A549 (cell line): ENCODE measurements at regions not wholly inside any gene's neighbourhood (a gene's known extent, or its start where the extent isn't known, plus 50 kb on each side); places are given as distances from the start of the nearest gene placed in this dataset.

ENCODE experiments used
- ATAC-seq, 2 experiments: fragments of 200-7000 bp in 1 of 2; fragments of >200 bp in 1 of 2; cut with Nextera tagmentation in 1 of 2; cut with Tn5 transposase in 1 of 2; 3 replicates each; pipeline versions ENCODE4 v1.8.0 to v1.9.1; 2018 to 2020; ENCODE audit warnings: mild to moderate bottlenecking in 1 of 2, moderate library complexity in 1 of 2
- CTCF ChIA-PET: fragments of 300-600 bp; sonication (Branson Sonifier 250); formaldehyde crosslinking; extraction: SDS; loops from one replicate; lab custom pipeline; 2021; ENCODE audit warnings: antibody characterized with exemption, inconsistent platforms; lab: Yijun Ruan, JAX
- POLR2A ChIA-PET: fragments of 350-600 bp; formaldehyde crosslinking; extraction: SDS; loops from one replicate; lab custom pipeline; 2021; ENCODE audit warnings: antibody characterized with exemption, inconsistent platforms; lab: Yijun Ruan, JAX
- DNase-seq, 2 experiments: peaks; one replicate each; pipeline versions ENCODE4 v3.0.0 to v3.0.0-alpha.2; 2011 to 2016; ENCODE audit warnings: low read depth in 1 of 2, low spot score in 1 of 2
- FAIRE-seq: peaks from 2 replicates; lab custom pipeline; 2011; peaks lifted over from hg19 to GRCh38; lab: Jason Lieb, UNC
- H3K27ac ChIP-seq, 2 experiments: fragments of >200 bp; sonication (Bioruptor Twin); formaldehyde crosslinking; 3 replicates each; pipeline ENCODE4 v1.5.1; 2016 to 2017
- H3K4me1 ChIP-seq: fragments of >200 bp; sonication (Bioruptor Twin); formaldehyde crosslinking; 3 replicates; pipeline ENCODE4 v1.6.1; 2016
- H3K4me2 ChIP-seq: fragments of >200 bp; sonication (Bioruptor Twin); formaldehyde crosslinking; 3 replicates; pipeline ENCODE4 v1.6.1; 2016
- H3K4me3 ChIP-seq: fragments of >200 bp; sonication (Bioruptor Twin); formaldehyde crosslinking; 3 replicates; pipeline ENCODE4 v1.5.1; 2016
- H3K9me3 ChIP-seq: fragments of >200 bp; sonication (Bioruptor Twin); formaldehyde crosslinking; 3 replicates; pipeline ENCODE4 v1.6.1; 2016
- CBX2 ChIP-seq: fragments of 200-600 bp; sonication (generic); IDR thresholded peaks from 2 replicates; pipeline ENCODE4 v1.6.1; 2016; ENCODE audit warnings: low read depth, mild to moderate bottlenecking, borderline replicate concordance
- CBX8 ChIP-seq: fragments of 200-600 bp; sonication (generic); IDR thresholded peaks from 2 replicates; pipeline ENCODE4 v1.6.1; 2016
- CEBPB ChIP-seq, 2 experiments: fragments of >200 bp in 1 of 2; sonication (Bioruptor Twin) in 1 of 2; formaldehyde crosslinking in 1 of 2; IDR thresholded peaks; 2 replicates each; pipeline ENCODE4 v1.6.1; 2012 to 2016
- CHD2 ChIP-seq: fragments of 150-350 bp; IDR thresholded peaks from 2 replicates; pipeline ENCODE4 v1.6.1; 2014; ENCODE audit warnings: low read length; ENCODE audit not compliant: partially characterized antibody
- CHD4 ChIP-seq: fragments of 200-600 bp; sonication (generic); IDR thresholded peaks from 2 replicates; pipeline ENCODE4 v1.6.1; 2016; ENCODE audit warnings: antibody characterized with exemption, mild to moderate bottlenecking, borderline replicate concordance
- EHMT2 ChIP-seq: fragments of 200-600 bp; sonication (generic); IDR thresholded peaks from 2 replicates; pipeline ENCODE4 v1.6.1; 2016; ENCODE audit warnings: antibody characterized with exemption, low read depth, mild to moderate bottlenecking, moderate library complexity
- FOXS1 ChIP-seq: fragments of 250-450 bp; sonication (Bioruptor Pico); IDR thresholded peaks from 2 replicates; pipeline ENCODE4 v1.5.0; 2020; ENCODE audit warnings: mild to moderate bottlenecking, moderate library complexity
- HDAC2 ChIP-seq: fragments of 200-600 bp; sonication (generic); IDR thresholded peaks from 2 replicates; pipeline ENCODE4 v1.6.1; 2016
- HEYL ChIP-seq: fragments of 250-450 bp; sonication (Bioruptor Pico); IDR thresholded peaks from 2 replicates; pipeline ENCODE4 v1.8.0; 2021; ENCODE audit warnings: mild to moderate bottlenecking, moderate library complexity
- HOXA7 ChIP-seq: fragments of 250-450 bp; sonication (Bioruptor Pico); IDR thresholded peaks from 2 replicates; pipeline ENCODE4 v1.5.0; 2020; ENCODE audit warnings: mild to moderate bottlenecking, moderate library complexity
- HOXB13 ChIP-seq: fragments of 250-450 bp; sonication (Bioruptor Pico); IDR thresholded peaks from 2 replicates; pipeline ENCODE4 v1.5.0; 2020; ENCODE audit warnings: low read depth, mild to moderate bottlenecking, moderate library complexity
- JUN ChIP-seq, 2 experiments: fragments of >200 bp; sonication (Bioruptor Twin); formaldehyde crosslinking; IDR thresholded peaks; 2 replicates in 1 of 2; 3 replicates in 1 of 2; pipeline ENCODE4 v1.6.1; 2016 to 2017
- JUNB ChIP-seq: fragments of >200 bp; sonication (Bioruptor Twin); formaldehyde crosslinking; IDR thresholded peaks from 2 replicates; pipeline ENCODE4 v1.6.1; 2016
- KDM1A ChIP-seq: fragments of 200-600 bp; sonication (generic); IDR thresholded peaks from 2 replicates; pipeline ENCODE4 v1.6.1; 2016; ENCODE audit warnings: low read depth, mild to moderate bottlenecking
- KDM5A ChIP-seq: fragments of 200-600 bp; sonication (generic); IDR thresholded peaks from 2 replicates; pipeline ENCODE4 v1.6.1; 2016; ENCODE audit warnings: antibody characterized with exemption, mild to moderate bottlenecking
- MAFK ChIP-seq: fragments of 450-650 bp; IDR thresholded peaks from 2 replicates; pipeline ENCODE4 v1.6.1; 2014; ENCODE audit not compliant: partially characterized antibody
- MAZ ChIP-seq: fragments of 150-350 bp; IDR thresholded peaks from 2 replicates; pipeline ENCODE4 v1.6.1; 2014; ENCODE audit warnings: antibody characterized with exemption, low read depth, low read length, borderline replicate concordance
- PHF8 ChIP-seq: fragments of 200-600 bp; sonication (generic); IDR thresholded peaks from 2 replicates; pipeline ENCODE4 v1.6.1; 2016; ENCODE audit warnings: low read depth, mild to moderate bottlenecking, antibody characterized with exemption, moderate library complexity, borderline replicate concordance
- POLR2AphosphoS2 ChIP-seq: conservative IDR thresholded peaks from 2 replicates; pipeline ENCODE4 v1.6.1; 2012; ENCODE audit warnings: low read length, improper control_type of control experiment, inconsistent platforms
- RAD21 ChIP-seq, 2 experiments: fragments of >200 bp in 1 of 2; sonication (Bioruptor Twin) in 1 of 2; formaldehyde crosslinking in 1 of 2; IDR thresholded peaks in 1 of 2; conservative IDR thresholded peaks in 1 of 2; 2 replicates in 1 of 2; 3 replicates in 1 of 2; pipeline ENCODE4 v1.6.1; 2012 to 2018; ENCODE audit warnings: inconsistent platforms in 1 of 2
- RARB ChIP-seq: fragments of 250-450 bp; sonication (Bioruptor Pico); IDR thresholded peaks from 2 replicates; pipeline ENCODE4 v1.8.0; 2021; ENCODE audit warnings: mild to moderate bottlenecking, moderate library complexity
- RCOR1 ChIP-seq: fragments of 150-350 bp; IDR thresholded peaks from 2 replicates; pipeline ENCODE4 v1.6.1; 2014; ENCODE audit warnings: antibody characterized with exemption, low read length, low read depth
- RFX5 ChIP-seq: fragments of 450-650 bp; IDR thresholded peaks from 2 replicates; pipeline ENCODE4 v1.7.1; 2014; ENCODE audit warnings: antibody characterized with exemption, mild to moderate bottlenecking, moderate library complexity
- RNF2 ChIP-seq: fragments of 200-600 bp; sonication (generic); IDR thresholded peaks from 2 replicates; pipeline ENCODE4 v1.6.1; 2016; ENCODE audit warnings: low read depth, mild to moderate bottlenecking, antibody characterized with exemption, moderate library complexity, borderline replicate concordance
- TFCP2L1 ChIP-seq: fragments of 250-450 bp; sonication (Bioruptor Pico); IDR thresholded peaks from 2 replicates; pipeline ENCODE4 v1.5.0; 2021; ENCODE audit warnings: mild to moderate bottlenecking
- TP53 ChIP-seq: fragments of 250-450 bp; sonication (Bioruptor Pico); IDR thresholded peaks from 2 replicates; pipeline ENCODE4 v1.5.0; 2021; ENCODE audit warnings: mild to moderate bottlenecking, moderate library complexity
- ZFP36 ChIP-seq: fragments of 450-650 bp; IDR thresholded peaks from 2 replicates; pipeline ENCODE4 v1.6.1; 2014; ENCODE audit warnings: borderline replicate concordance; ENCODE audit not compliant: partially characterized antibody
- WGBS: methylation state at CpG from one replicate; pipeline ENCODE4 v1.1.6; 2017; ENCODE audit errors: missing lambda C conversion rate; 5-methylcytosine and 5-hydroxymethylcytosine counted together
- TF ChIP-seq, protein P1 (sequence below): fragments of 200-600 bp; sonication (generic); IDR thresholded peaks from 2 replicates; pipeline ENCODE4 v1.6.1; 2016; ENCODE audit warnings: antibody characterized with exemption, mild to moderate bottlenecking, moderate library complexity
- TF ChIP-seq, protein P2 (sequence below): IDR thresholded peaks from 2 replicates; pipeline ENCODE4 v1.6.1; 2012; ENCODE audit warnings: low read depth, borderline replicate concordance
- TF ChIP-seq, protein P3 (sequence below): IDR thresholded peaks from 2 replicates; pipeline ENCODE4 v1.6.1; 2012
- TF ChIP-seq, protein P4 (sequence below): fragments of 150-350 bp; IDR thresholded peaks from 2 replicates; pipeline ENCODE4 v1.6.1; 2014; ENCODE audit warnings: low read depth, mild to moderate bottlenecking, low read length
- TF ChIP-seq, protein P5 (sequence below): fragments of 250-450 bp; sonication (Bioruptor Pico); IDR thresholded peaks from 2 replicates; pipeline ENCODE4 v1.5.0; 2021; ENCODE audit warnings: mild to moderate bottlenecking, moderate library complexity, borderline replicate concordance

DNA sequence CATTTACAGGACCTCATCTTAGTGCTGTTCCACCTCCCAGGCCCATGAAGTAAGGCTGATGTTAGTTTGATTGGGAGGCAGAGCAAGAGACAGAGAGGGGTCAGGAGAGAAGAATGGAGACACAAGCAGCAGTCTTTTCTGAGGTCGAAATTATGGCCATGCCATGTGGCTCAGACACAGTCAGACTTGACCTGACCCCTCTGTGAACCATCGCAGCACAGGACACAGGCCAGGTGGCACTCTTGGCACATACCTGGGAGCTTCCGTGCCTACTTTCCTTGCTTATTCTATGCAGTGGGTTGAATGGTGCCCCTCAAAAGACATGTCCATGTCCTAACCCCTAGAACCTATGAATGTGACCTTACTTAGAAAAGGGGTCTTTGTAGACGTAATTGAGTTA, 254.9 kb downstream of the MAFB start:
- H3K4me3 ChIP-seq, result no peak overlapping the region
- no peak overlapping the region for H3K4me2 ChIP-seq
- POLR2A ChIA-PET, result no interaction called here
- no peak for FAIRE-seq
- no peaks in the 10 kb centered on the region for H3K9me3 ChIP-seq
- TF ChIP-seq HOXA7 (CRISPR knock-in tag) (no peak), HEYL (CRISPR knock-in tag) (no peak), CEBPB (IDR thresholded peaks at IDR 0.05) (no peak), HDAC2 (no peak), KDM1A (no peak), RARB (CRISPR knock-in tag) (no peak), TP53 (CRISPR knock-in tag) (no peak), JUN (IDR thresholded peaks at IDR 0.05) (no peak), EHMT2 (no peak), JUNB (no peak), RAD21 (conservative IDR thresholded peaks at IDR 0.05 in 1 of 2, IDR thresholded peaks at IDR 0.05 in 1 of 2) (no peak), CBX8 (no peak), RFX5 (no peak), MAFK (no peak), RNF2 (no peak), HOXB13 (CRISPR knock-in tag) (no peak), TFCP2L1 (CRISPR knock-in tag) (no peak)
- TF ChIP-seq, protein P1, sequence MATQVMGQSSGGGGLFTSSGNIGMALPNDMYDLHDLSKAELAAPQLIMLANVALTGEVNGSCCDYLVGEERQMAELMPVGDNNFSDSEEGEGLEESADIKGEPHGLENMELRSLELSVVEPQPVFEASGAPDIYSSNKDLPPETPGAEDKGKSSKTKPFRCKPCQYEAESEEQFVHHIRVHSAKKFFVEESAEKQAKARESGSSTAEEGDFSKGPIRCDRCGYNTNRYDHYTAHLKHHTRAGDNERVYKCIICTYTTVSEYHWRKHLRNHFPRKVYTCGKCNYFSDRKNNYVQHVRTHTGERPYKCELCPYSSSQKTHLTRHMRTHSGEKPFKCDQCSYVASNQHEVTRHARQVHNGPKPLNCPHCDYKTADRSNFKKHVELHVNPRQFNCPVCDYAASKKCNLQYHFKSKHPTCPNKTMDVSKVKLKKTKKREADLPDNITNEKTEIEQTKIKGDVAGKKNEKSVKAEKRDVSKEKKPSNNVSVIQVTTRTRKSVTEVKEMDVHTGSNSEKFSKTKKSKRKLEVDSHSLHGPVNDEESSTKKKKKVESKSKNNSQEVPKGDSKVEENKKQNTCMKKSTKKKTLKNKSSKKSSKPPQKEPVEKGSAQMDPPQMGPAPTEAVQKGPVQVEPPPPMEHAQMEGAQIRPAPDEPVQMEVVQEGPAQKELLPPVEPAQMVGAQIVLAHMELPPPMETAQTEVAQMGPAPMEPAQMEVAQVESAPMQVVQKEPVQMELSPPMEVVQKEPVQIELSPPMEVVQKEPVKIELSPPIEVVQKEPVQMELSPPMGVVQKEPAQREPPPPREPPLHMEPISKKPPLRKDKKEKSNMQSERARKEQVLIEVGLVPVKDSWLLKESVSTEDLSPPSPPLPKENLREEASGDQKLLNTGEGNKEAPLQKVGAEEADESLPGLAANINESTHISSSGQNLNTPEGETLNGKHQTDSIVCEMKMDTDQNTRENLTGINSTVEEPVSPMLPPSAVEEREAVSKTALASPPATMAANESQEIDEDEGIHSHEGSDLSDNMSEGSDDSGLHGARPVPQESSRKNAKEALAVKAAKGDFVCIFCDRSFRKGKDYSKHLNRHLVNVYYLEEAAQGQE, result no peak
- TF ChIP-seq, protein P2, sequence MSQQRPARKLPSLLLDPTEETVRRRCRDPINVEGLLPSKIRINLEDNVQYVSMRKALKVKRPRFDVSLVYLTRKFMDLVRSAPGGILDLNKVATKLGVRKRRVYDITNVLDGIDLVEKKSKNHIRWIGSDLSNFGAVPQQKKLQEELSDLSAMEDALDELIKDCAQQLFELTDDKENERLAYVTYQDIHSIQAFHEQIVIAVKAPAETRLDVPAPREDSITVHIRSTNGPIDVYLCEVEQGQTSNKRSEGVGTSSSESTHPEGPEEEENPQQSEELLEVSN, result no peak
- no peaks in the 10 kb centered on the region for H3K4me1 ChIP-seq
- WGBS, result 9% methylated on average over 4 of the region's 4 CpGs
- ATAC-seq, result no peak
- CTCF ChIA-PET, result no interaction called here
- DNase-seq, result no peak
- H3K27ac ChIP-seq, result no peak overlapping the region

DNA sequence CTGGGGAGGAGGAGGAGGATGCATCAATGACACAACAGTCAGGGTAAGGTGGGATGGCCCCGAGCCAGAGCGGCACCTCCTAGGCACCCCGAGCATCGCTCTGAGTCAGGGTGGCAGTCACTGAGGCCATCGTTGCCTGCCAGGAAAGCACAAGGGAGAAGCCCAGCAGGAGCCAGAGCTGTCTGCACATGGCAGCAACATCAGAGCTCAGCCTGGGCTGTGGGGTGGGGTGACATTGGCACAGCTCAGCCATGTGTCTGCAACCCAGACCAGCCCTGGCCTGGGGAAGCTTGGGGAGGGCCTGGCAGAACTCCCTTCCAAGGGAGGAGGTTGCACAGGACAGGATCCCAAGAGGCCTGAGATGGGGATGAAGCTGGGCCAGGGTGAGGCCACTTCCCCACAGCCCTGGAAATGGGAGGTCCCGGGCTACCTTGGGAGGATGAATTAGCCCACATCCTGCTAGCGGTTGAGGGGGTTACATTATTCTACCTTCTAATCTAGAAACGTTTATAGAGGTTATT, 255.6 kb downstream of the MAFB start:
- ATAC-seq (no peak), DNase-seq (no peak), FAIRE-seq (no peak)
- H3K9me3 ChIP-seq, result no peaks in the 10 kb centered on the region
- H3K4me3 ChIP-seq, result no peak overlapping the region
- H3K4me1 ChIP-seq, result no peaks in the 10 kb centered on the region
- no peak overlapping the region for H3K4me2 ChIP-seq
- POLR2A ChIA-PET, result no interaction called here
- WGBS, result under 1% methylated on average over 5 of the region's 8 CpGs
- H3K27ac ChIP-seq, result no peak overlapping the region
- CTCF ChIA-PET, result no interaction called here
- no peak for TF ChIP-seq RFX5
- TF ChIP-seq KDM5A, result no peak
- no peak for TF ChIP-seq MAZ
- TF ChIP-seq HOXB13 (CRISPR knock-in tag), result no peak
- TF ChIP-seq ZFP36, result no peak
- no peak for TF ChIP-seq RNF2
- TF ChIP-seq CBX2, result no peak
- no peak for TF ChIP-seq PHF8
- no peak for TF ChIP-seq RCOR1
- TF ChIP-seq POLR2AphosphoS2, result no peak
- TF ChIP-seq, protein P3, sequence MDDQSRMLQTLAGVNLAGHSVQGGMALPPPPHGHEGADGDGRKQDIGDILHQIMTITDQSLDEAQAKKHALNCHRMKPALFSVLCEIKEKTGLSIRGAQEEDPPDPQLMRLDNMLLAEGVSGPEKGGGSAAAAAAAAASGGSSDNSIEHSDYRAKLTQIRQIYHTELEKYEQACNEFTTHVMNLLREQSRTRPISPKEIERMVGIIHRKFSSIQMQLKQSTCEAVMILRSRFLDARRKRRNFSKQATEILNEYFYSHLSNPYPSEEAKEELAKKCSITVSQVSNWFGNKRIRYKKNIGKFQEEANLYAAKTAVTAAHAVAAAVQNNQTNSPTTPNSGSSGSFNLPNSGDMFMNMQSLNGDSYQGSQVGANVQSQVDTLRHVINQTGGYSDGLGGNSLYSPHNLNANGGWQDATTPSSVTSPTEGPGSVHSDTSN, result no peak
- TF ChIP-seq FOXS1, result no peak
- TF ChIP-seq, protein P4, sequence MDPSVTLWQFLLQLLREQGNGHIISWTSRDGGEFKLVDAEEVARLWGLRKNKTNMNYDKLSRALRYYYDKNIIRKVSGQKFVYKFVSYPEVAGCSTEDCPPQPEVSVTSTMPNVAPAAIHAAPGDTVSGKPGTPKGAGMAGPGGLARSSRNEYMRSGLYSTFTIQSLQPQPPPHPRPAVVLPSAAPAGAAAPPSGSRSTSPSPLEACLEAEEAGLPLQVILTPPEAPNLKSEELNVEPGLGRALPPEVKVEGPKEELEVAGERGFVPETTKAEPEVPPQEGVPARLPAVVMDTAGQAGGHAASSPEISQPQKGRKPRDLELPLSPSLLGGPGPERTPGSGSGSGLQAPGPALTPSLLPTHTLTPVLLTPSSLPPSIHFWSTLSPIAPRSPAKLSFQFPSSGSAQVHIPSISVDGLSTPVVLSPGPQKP, result no peak
- TF ChIP-seq, protein P5, sequence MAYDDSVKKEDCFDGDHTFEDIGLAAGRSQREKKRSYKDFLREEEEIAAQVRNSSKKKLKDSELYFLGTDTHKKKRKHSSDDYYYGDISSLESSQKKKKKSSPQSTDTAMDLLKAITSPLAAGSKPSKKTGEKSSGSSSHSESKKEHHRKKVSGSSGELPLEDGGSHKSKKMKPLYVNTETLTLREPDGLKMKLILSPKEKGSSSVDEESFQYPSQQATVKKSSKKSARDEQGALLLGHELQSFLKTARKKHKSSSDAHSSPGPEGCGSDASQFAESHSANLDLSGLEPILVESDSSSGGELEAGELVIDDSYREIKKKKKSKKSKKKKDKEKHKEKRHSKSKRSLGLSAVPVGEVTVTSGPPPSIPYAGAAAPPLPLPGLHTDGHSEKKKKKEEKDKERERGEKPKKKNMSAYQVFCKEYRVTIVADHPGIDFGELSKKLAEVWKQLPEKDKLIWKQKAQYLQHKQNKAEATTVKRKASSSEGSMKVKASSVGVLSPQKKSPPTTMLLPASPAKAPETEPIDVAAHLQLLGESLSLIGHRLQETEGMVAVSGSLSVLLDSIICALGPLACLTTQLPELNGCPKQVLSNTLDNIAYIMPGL (CRISPR knock-in tag), result no peak
- no peak for TF ChIP-seq CHD4
- TF ChIP-seq CHD2, result no peak
